HG03159 (cell line): ENCODE measurements at regions not wholly inside any gene's neighbourhood (a gene's known extent, or its start where the extent isn't known, plus 50 kb on each side); places are given as distances from the start of the nearest gene placed in this dataset.
"Not testable (repeated sequence)": the region's sequence is repeated elsewhere in the genome, so short reads cannot be mapped to it uniquely, and the experiment has no call there.

Source experiments
- ATAC-seq: cut with Tn5 transposase; IDR thresholded peaks from one replicate; pipeline ENCODE4 v1.9.1; 2021; ENCODE audit warnings: mild to moderate bottlenecking, moderate library complexity; ENCODE audit not compliant: unreplicated experiment

GRCh38 chr11:87573708-87574107 is 536.0 kb downstream of the TMEM135 start:
- no peak for ATAC-seq

GRCh38 chr11:87572881-87573280 is 535.1 kb downstream of the TMEM135 start:
- no peak for ATAC-seq

- ATAC-seq, result no peak
Measured at GRCh38 chr11:87560352-87560751, 522.6 kb downstream of the TMEM135 start.

- not testable (repeated sequence) for ATAC-seq
Measured at GRCh38 chr11:87559852-87560251, 522.1 kb downstream of the TMEM135 start.

- no peak for ATAC-seq
Measured at GRCh38 chr11:87555101-87555500, 517.4 kb downstream of the TMEM135 start.

- ATAC-seq, result no peak
Measured at GRCh38 chr11:87548797-87549196, 511.1 kb downstream of the TMEM135 start.

- ATAC-seq, result no peak
Measured at GRCh38 chr11:87545858-87546257, 508.1 kb downstream of the TMEM135 start.

- ATAC-seq, result no peak
Measured at GRCh38 chr11:87539596-87539995, 501.9 kb downstream of the TMEM135 start.

GRCh38 chr11:87536565-87536964 is 498.8 kb downstream of the TMEM135 start:
- ATAC-seq, result no peak

- no peak for ATAC-seq
Measured at GRCh38 chr11:87536016-87536415, 498.3 kb downstream of the TMEM135 start.

GRCh38 chr11:87535513-87535912 is 497.8 kb downstream of the TMEM135 start:
- no peak for ATAC-seq

- not testable (repeated sequence) for ATAC-seq
Measured at GRCh38 chr11:87531835-87532234, 494.1 kb downstream of the TMEM135 start.

- no peak for ATAC-seq
Measured at GRCh38 chr11:87529486-87529885, 491.8 kb downstream of the TMEM135 start.

- ATAC-seq, result no peak
Measured at GRCh38 chr11:87528752-87529151, 491.0 kb downstream of the TMEM135 start.

GRCh38 chr11:87523276-87523675 is 485.5 kb downstream of the TMEM135 start:
- no peak for ATAC-seq

- ATAC-seq, result no peak
Measured at GRCh38 chr11:87518266-87518665, 480.5 kb downstream of the TMEM135 start.

- ATAC-seq, result no peak
Measured at GRCh38 chr11:87517351-87517750, 479.6 kb downstream of the TMEM135 start.

GRCh38 chr11:87507722-87508121 is 470.0 kb downstream of the TMEM135 start:
- ATAC-seq, result not testable (repeated sequence)

GRCh38 chr11:87506946-87507345 is 469.2 kb downstream of the TMEM135 start:
- ATAC-seq, result not testable (repeated sequence)

GRCh38 chr11:87501388-87501787 is 463.7 kb downstream of the TMEM135 start:
- no peak for ATAC-seq

GRCh38 chr11:87494936-87495335 is 457.2 kb downstream of the TMEM135 start:
- ATAC-seq, result not testable (repeated sequence)

- ATAC-seq, result not testable (repeated sequence)
Measured at GRCh38 chr11:87494026-87494425, 456.3 kb downstream of the TMEM135 start.

GRCh38 chr11:87493516-87493915 is 455.8 kb downstream of the TMEM135 start:
- ATAC-seq, result no peak

- no peak for ATAC-seq
Measured at GRCh38 chr11:87491381-87491780, 453.6 kb downstream of the TMEM135 start.
